ENCODE measurements at regions not wholly inside any gene's neighbourhood (a gene's known extent, or its start where the extent isn't known, plus 50 kb on each side); places are given as distances from the start of the nearest gene placed in this dataset.

- TF ChIP-seq EZH2phosphoT487 (IDR thresholded peaks at IDR 0.05) (no peak), CTCF (IDR thresholded peaks at IDR 0.05) (no peak), EZH2 (IDR thresholded peaks at IDR 0.05) (no peak)
Observed at GRCh38 chr12:85693093-85693665, 143.0 kb downstream of the RASSF9 start.

Measured in neural progenitor cell (in vitro differentiated cells).